SK-N-SH (cell line): ENCODE measurements at regions not wholly inside any gene's neighbourhood (a gene's known extent, or its start where the extent isn't known, plus 50 kb on each side); places are given as distances from the start of the nearest gene placed in this dataset.

Source experiments
- EP300 ChIP-seq, 2 experiments: IDR thresholded peaks; 2 replicates each; pipeline versions ENCODE4 v1.4.0 to v1.6.1; 2012; ENCODE audit warnings: borderline replicate concordance in 1 of 2, low read depth in 1 of 2, low read length in 1 of 2
- NFIC ChIP-seq: IDR thresholded peaks from 2 replicates; pipeline ENCODE4 v1.4.0; 2012; ENCODE audit warnings: borderline replicate concordance
- RAD21 ChIP-seq: IDR thresholded peaks from 2 replicates; pipeline ENCODE4 v1.6.1; 2012; ENCODE audit warnings: mild to moderate bottlenecking, low read length

GRCh38 chrX:112223391-112223790 lies 140.8 kb upstream of the TRPC5 start:
- no peak for TF ChIP-seq EP300 (IDR thresholded peaks at IDR 0.05; ENCODE audit: borderline replicate concordance in 1 of 2, low read depth in 1 of 2, low read length in 1 of 2)
- TF ChIP-seq NFIC, result no peak
- TF ChIP-seq RAD21, result no peak
